ENCODE measurements at regions not wholly inside any gene's neighbourhood (a gene's known extent, or its start where the extent isn't known, plus 50 kb on each side); places are given as distances from the start of the nearest gene placed in this dataset.

- CTCF ChIA-PET = interaction anchor here (0.6 kb wide), 1 partner anchor 434 kb away, joined by 3 read pairs; no protein-coding TSS in a partner anchor
- H3K36me3 Mint-ChIP-seq (ENCODE audit: insufficient read depth, unreplicated experiment) = no peaks in the 10 kb centered on the region
Observed at GRCh38 chr4:179858221-179858620, 2385.0 kb upstream of the TENM3 start.

GRCh38 chr4:179867300-179867878 lies 2375.8 kb upstream of the TENM3 start:
- ChIA-PET POLR2A (interaction anchor here (0.6 kb wide), 1 partner anchor 191 kb away, joined by 3 read pairs; no protein-coding TSS in a partner anchor), CTCF (interaction anchor here (0.5 to 1.5 kb wide), 28 partner anchors 9 to 1116 kb away, joined by 3 to 10 read pairs (median 3); no protein-coding TSS in a partner anchor)
- no peaks in the 10 kb centered on the region for H3K9me3 Mint-ChIP-seq (ENCODE audit: unreplicated experiment)
- intact Hi-C loops (cut with micrococcal nuclease) = loop anchor here (1.0 to 5.0 kb wide), 3 partner anchors 160 to 799 kb away; no protein-coding TSS in a partner anchor
- no TSS peak for BruUV-seq (replicated peaks)
- H3K4me1 Mint-ChIP-seq (ENCODE audit: insufficient read depth, unreplicated experiment) = no peaks in the 10 kb centered on the region
- peak; percentile 81 for DNase-seq (ENCODE audit: unreplicated experiment)
- no peak overlapping the region for H3K27ac Mint-ChIP-seq (ENCODE audit: low read depth, unreplicated experiment)
- no peaks in the 10 kb centered on the region for H3K36me3 Mint-ChIP-seq (ENCODE audit: insufficient read depth, unreplicated experiment)
- no peak overlapping the region for H3K4me3 Mint-ChIP-seq (ENCODE audit: unreplicated experiment)
- no peaks in the 10 kb centered on the region for H3K27me3 Mint-ChIP-seq (ENCODE audit: insufficient read depth, unreplicated experiment)
- TF ChIP-seq, protein P1, sequence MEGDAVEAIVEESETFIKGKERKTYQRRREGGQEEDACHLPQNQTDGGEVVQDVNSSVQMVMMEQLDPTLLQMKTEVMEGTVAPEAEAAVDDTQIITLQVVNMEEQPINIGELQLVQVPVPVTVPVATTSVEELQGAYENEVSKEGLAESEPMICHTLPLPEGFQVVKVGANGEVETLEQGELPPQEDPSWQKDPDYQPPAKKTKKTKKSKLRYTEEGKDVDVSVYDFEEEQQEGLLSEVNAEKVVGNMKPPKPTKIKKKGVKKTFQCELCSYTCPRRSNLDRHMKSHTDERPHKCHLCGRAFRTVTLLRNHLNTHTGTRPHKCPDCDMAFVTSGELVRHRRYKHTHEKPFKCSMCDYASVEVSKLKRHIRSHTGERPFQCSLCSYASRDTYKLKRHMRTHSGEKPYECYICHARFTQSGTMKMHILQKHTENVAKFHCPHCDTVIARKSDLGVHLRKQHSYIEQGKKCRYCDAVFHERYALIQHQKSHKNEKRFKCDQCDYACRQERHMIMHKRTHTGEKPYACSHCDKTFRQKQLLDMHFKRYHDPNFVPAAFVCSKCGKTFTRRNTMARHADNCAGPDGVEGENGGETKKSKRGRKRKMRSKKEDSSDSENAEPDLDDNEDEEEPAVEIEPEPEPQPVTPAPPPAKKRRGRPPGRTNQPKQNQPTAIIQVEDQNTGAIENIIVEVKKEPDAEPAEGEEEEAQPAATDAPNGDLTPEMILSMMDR (IDR thresholded peaks at IDR 0.05; ENCODE audit: unreplicated experiment) = peak; percentile 78

More at GRCh38 chr4:179858221-179858620, 2385.0 kb upstream of the TENM3 start:
- no TSS peak for BruUV-seq (replicated peaks)
- no peaks in the 10 kb centered on the region for H3K27me3 Mint-ChIP-seq (ENCODE audit: insufficient read depth, unreplicated experiment)
- no peak for DNase-seq (ENCODE audit: unreplicated experiment)
- TF ChIP-seq, protein P1 (IDR thresholded peaks at IDR 0.05; ENCODE audit: unreplicated experiment) = no peak
- intact Hi-C loops (cut with micrococcal nuclease) = no loop called here
- no peaks in the 10 kb centered on the region for H3K4me1 Mint-ChIP-seq (ENCODE audit: insufficient read depth, unreplicated experiment)
- H3K27ac Mint-ChIP-seq (ENCODE audit: low read depth, unreplicated experiment) = no peak overlapping the region
- POLR2A ChIA-PET = no interaction called here
- no peaks in the 10 kb centered on the region for H3K9me3 Mint-ChIP-seq (ENCODE audit: unreplicated experiment)
- H3K4me3 Mint-ChIP-seq (ENCODE audit: unreplicated experiment) = no peak overlapping the region

DNA sequence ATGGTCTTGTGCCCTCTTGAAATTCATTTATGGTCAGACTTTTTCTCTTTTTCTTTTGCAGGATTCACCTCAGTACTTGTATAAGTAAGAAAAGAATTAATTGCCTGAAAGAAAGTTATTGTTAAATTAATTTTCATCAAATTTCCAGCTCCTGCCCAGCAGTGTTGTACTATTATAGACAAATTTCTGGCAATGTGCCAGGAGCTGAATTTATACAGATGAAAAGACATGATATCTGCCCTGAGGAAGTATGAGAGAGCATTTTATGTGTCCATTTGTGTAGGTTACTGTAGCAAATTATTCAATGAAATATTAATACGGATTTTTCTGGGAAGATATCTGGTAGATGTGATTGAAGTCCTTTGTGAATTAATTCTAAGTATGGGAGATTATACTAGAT lies 2371.5 kb upstream of the TENM3 start:
- no TSS peak for BruUV-seq (replicated peaks)
- H3K4me3 Mint-ChIP-seq (ENCODE audit: unreplicated experiment) = no peak overlapping the region
- no peaks in the 10 kb centered on the region for H3K36me3 Mint-ChIP-seq (ENCODE audit: insufficient read depth, unreplicated experiment)
- H3K4me1 Mint-ChIP-seq (ENCODE audit: insufficient read depth, unreplicated experiment) = no peaks in the 10 kb centered on the region
- no peaks in the 10 kb centered on the region for H3K9me3 Mint-ChIP-seq (ENCODE audit: unreplicated experiment)
- H3K27ac Mint-ChIP-seq (ENCODE audit: low read depth, unreplicated experiment) = no peak overlapping the region
- ChIA-PET POLR2A (no interaction called here), CTCF (no interaction called here)
- H3K27me3 Mint-ChIP-seq (ENCODE audit: insufficient read depth, unreplicated experiment) = no peaks in the 10 kb centered on the region
- intact Hi-C loops (cut with micrococcal nuclease) = no loop called here
- TF ChIP-seq, protein P1 (IDR thresholded peaks at IDR 0.05; ENCODE audit: unreplicated experiment) = no peak
- DNase-seq (ENCODE audit: unreplicated experiment) = no peak

DNA sequence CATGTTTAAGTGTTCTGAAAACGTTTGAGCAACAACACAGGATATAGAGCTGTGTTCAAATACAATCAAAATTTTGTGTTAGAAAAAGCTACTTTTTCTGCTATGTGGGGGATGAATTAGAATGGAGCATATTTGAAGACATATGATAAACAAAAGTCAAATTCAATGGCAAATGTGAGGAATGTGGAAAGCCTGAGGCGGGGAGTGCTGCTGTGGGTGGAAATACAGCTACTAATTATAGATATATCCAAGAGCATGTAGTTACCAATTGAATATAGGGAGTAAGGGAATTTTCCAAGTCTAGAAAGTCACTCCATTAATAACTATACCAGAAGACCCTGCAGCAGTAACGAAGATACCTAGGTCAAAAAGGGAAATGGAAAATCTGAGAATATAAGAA lies 2370.4 kb upstream of the TENM3 start:
- H3K4me1 Mint-ChIP-seq (ENCODE audit: insufficient read depth, unreplicated experiment) = no peaks in the 10 kb centered on the region
- no peak overlapping the region for H3K27ac Mint-ChIP-seq (ENCODE audit: low read depth, unreplicated experiment)
- ChIA-PET CTCF (interaction anchor here (0.7 kb wide), 1 partner anchor 97 kb away, joined by 3 read pairs; no protein-coding TSS in a partner anchor), POLR2A (interaction anchor here (0.6 kb wide), 1 partner anchor 57 kb away, joined by 3 read pairs; no protein-coding TSS in a partner anchor)
- H3K9me3 Mint-ChIP-seq (ENCODE audit: unreplicated experiment) = no peaks in the 10 kb centered on the region
- no TSS peak for BruUV-seq (replicated peaks)
- intact Hi-C loops (cut with micrococcal nuclease) = no loop called here
- DNase-seq (ENCODE audit: unreplicated experiment) = no peak
- H3K36me3 Mint-ChIP-seq (ENCODE audit: insufficient read depth, unreplicated experiment) = no peaks in the 10 kb centered on the region
- TF ChIP-seq, protein P1 (IDR thresholded peaks at IDR 0.05; ENCODE audit: unreplicated experiment) = no peak
- H3K4me3 Mint-ChIP-seq (ENCODE audit: unreplicated experiment) = no peak overlapping the region
- no peaks in the 10 kb centered on the region for H3K27me3 Mint-ChIP-seq (ENCODE audit: insufficient read depth, unreplicated experiment)
